Vagina (tissue), 2 donors: ENCODE measurements at regions not wholly inside any gene's neighbourhood (a gene's known extent, or its start where the extent isn't known, plus 50 kb on each side); places are given as distances from the start of the nearest gene placed in this dataset.

ENCODE experiments used
- DNase-seq, 2 donors: peaks; one replicate each; pipeline ENCODE4 v3.0.0-alpha.2; 2017; ENCODE audit errors: extremely low spot score in 2 of 2
- H3K27ac ChIP-seq: fragments of 200-600 bp; sonication (generic); one replicate; pipeline ENCODE4 v1.5.1; 2019
- H3K27me3 ChIP-seq: fragments of 200-600 bp; sonication (generic); one replicate; pipeline ENCODE4 v1.5.1; 2019
- H3K36me3 ChIP-seq, 2 donors: fragments of 200-600 bp; sonication (generic); one replicate each; pipeline ENCODE4 v1.5.1; 2017 to 2019
- H3K4me1 ChIP-seq: fragments of 200-600 bp; sonication (generic); one replicate; pipeline ENCODE4 v1.5.1; 2019
- H3K4me3 ChIP-seq, 2 donors: fragments of 200-600 bp; sonication (generic); 1 replicate in 1 of 2; 2 replicates in 1 of 2; pipeline ENCODE4 v1.5.1; 2016 to 2019
- H3K9me3 ChIP-seq: fragments of 200-600 bp; sonication (generic); one replicate; pipeline ENCODE4 v1.5.1; 2019
- POLR2A ChIP-seq, 2 donors: fragments of 450-650 bp; IDR thresholded peaks; one replicate each; pipeline ENCODE4 v1.6.1; 2017; ENCODE audit warnings: antibody characterized with exemption in 2 of 2, mild to moderate bottlenecking in 2 of 2, moderate library complexity in 2 of 2
- POLR2AphosphoS5 ChIP-seq, 2 donors: sonication (generic); formaldehyde crosslinking; IDR thresholded peaks; one replicate each; pipeline ENCODE4 v1.9.0; 2017; ENCODE audit warnings: antibody characterized with exemption in 2 of 2, mild to moderate bottlenecking in 2 of 2, low read depth in 1 of 2; ENCODE audit not compliant: insufficient read depth in 1 of 2
- intact Hi-C: fragments of 100-400 bp; cut with DNase I; formaldehyde crosslinking; loops from one replicate; pipeline ENCODE4 v1.15.1; 2023
- TF ChIP-seq, protein P1 (sequence below), 3 experiments: fragments of 450-650 bp in 2 of 3; fragments of 200-600 bp in 1 of 3; sonication (generic) in 1 of 3; IDR thresholded peaks; one replicate each; pipeline ENCODE4 v1.5.1; 2017 to 2019; ENCODE audit warnings: antibody characterized with exemption in 3 of 3, mild to moderate bottlenecking in 2 of 3, moderate library complexity in 2 of 3

DNA sequence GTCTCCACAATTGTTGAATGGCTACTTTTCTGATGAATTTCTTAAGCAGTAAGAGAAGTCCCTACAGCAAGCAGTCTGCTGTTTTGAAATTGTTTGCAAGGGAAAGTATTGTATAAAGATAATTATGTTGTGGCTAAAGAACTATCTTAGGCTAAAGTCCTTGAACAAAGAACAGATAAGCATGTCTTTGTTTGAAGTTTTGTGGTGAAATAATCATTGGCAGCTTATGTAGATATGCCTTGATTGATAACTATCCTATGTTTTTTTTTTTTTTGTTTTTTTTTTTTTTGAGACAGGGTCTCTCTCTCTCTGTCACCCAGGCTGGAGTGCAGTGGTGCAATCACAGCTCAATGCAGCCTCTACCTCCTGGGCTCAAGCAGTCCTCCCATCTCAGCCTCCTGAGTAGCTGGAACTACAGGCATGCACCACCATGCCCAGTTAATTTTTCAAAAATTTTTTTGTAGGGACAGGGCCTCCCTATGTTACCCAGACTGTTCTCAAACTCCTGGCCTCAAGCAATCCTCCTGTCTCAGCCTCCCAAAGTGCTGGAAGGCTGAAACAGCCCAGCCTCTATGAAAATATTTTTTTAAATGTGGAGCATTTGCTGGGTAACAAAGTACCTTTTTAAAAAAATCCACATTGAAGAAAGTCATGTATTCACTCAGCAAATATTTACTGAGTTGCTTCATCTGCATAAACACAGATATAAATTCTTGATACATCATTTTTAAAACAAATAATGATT, 80.8 kb downstream of the LLPH start:
- Histone ChIP-seq H3K27me3 (no peaks in the 10 kb centered on the region), H3K4me3 (no peak overlapping the region), H3K9me3 (no peaks in the 10 kb centered on the region), H3K4me1 (no peaks in the 10 kb centered on the region), H3K27ac (no peak overlapping the region), H3K36me3 (no peaks in the 10 kb centered on the region)
- DNase-seq = no peak
- TF ChIP-seq POLR2A (IDR thresholded peaks at IDR 0.05) = no peak
- TF ChIP-seq, protein P1, sequence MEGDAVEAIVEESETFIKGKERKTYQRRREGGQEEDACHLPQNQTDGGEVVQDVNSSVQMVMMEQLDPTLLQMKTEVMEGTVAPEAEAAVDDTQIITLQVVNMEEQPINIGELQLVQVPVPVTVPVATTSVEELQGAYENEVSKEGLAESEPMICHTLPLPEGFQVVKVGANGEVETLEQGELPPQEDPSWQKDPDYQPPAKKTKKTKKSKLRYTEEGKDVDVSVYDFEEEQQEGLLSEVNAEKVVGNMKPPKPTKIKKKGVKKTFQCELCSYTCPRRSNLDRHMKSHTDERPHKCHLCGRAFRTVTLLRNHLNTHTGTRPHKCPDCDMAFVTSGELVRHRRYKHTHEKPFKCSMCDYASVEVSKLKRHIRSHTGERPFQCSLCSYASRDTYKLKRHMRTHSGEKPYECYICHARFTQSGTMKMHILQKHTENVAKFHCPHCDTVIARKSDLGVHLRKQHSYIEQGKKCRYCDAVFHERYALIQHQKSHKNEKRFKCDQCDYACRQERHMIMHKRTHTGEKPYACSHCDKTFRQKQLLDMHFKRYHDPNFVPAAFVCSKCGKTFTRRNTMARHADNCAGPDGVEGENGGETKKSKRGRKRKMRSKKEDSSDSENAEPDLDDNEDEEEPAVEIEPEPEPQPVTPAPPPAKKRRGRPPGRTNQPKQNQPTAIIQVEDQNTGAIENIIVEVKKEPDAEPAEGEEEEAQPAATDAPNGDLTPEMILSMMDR (IDR thresholded peaks at IDR 0.05) = no peak
- intact Hi-C loops = no loop called here

DNA sequence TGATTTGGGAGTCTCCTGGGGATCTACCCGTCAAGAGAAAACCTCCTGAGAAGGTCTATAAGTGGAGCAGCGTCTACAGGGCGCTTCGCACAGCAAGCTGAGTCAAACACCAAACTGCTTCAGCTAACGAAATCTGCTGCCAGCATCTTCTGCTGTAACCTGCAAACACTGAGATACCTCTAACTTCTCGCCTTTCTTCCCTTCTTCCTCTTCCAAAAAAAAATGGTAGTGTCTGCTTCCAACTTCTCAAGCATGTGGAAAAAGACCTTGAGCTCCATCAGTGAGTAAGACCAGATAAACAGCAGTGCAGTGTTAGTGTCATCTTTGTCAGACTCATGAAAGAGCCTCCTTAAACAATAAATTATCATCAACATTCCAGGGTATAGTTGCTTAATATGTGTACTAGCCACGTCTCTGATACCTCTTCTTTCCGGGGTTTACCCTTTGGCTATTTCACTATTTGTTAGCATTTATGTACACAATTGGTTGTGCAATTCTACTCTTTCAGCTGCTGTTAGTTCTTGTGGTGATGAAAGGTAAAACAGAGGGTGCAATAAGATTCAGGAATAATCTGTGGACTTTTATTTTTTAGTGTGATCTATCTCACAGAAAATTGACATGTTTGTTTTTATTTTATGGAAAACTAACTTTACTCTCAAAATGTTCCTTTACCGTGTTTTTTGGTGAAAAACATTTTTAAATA, 81.6 kb downstream of the LLPH start:
- Histone ChIP-seq H3K36me3 (no peaks in the 10 kb centered on the region), H3K4me1 (no peaks in the 10 kb centered on the region), H3K9me3 (no peaks in the 10 kb centered on the region), H3K4me3 (no peak overlapping the region), H3K27me3 (no peaks in the 10 kb centered on the region), H3K27ac (no peak overlapping the region)
- no peak for TF ChIP-seq POLR2A (IDR thresholded peaks at IDR 0.05)
- TF ChIP-seq, protein P1 (IDR thresholded peaks at IDR 0.05) = no peak
- no peak for DNase-seq
- intact Hi-C loops = no loop called here

DNA sequence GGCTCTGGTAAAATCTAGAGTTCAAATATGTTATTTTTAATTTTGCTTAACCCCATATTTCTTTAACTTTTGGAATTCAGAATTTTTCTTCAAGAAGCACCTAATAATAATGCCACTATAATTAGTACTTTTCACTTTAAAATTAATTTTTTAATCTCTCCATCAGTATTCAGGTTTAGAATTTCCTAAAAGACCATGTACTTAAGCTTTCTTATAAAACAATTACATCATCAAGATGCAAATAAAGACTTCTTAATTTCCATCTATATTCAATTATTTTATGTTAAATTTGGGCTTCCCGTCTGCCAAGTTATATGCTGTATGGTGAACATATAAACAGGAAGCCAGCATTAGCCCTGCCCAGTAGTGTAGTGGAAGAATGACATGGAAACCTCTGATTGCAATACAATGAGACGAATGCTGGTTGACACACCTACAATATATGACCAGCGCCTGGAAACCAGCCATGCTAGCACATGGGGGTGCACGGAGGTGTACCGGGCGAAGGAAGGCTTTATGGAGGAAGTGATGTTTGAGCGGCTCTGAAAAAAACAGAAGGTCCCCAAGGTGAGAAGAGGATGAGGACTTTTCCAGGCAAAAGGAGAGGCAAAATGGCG, 82.2 kb downstream of the LLPH start:
- intact Hi-C loops = no loop called here
- H3K9me3 ChIP-seq = no peaks in the 10 kb centered on the region
- TF ChIP-seq POLR2AphosphoS5 (IDR thresholded peaks at IDR 0.05; ENCODE audit: insufficient read depth in 1 of 2, low read depth in 1 of 2) (no peak), POLR2A (IDR thresholded peaks at IDR 0.05) (no peak)
- TF ChIP-seq, protein P1 (IDR thresholded peaks at IDR 0.05) = no peak
- no peaks in the 10 kb centered on the region for H3K36me3 ChIP-seq
- no peaks in the 10 kb centered on the region for H3K27me3 ChIP-seq
- no peak for DNase-seq
- no peak overlapping the region for H3K4me3 ChIP-seq
- no peak overlapping the region for H3K27ac ChIP-seq
- no peaks in the 10 kb centered on the region for H3K4me1 ChIP-seq

DNA sequence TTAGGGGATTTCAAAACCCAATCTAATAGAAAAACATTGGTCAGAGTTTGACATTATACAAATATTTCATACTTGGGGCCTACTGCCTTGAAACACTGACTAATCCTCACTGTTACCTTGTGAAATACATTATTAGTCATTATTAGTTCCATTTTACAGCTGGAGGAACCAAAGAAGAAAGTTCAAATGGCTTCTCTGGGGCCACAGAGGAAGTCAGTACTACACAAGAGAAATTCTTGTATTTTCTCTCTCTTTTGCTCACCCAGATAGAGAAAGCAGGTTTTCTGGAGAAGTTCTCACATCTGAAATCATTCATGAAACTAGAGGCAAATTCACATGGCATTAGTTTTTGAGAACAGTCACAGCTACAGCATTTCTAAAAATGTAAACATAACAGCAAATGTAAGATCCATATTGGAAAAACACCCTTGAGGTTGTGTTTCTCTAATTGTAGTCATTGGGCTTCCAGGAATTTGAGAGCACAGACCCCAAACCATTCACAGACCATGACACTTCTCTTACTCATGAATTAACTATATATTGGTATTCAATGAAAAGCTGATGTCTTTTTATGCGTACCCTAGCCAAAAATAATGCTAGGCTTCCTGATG, 83.0 kb downstream of the LLPH start:
- intact Hi-C loops = no loop called here
- Histone ChIP-seq H3K9me3 (no peaks in the 10 kb centered on the region), H3K27ac (no peak overlapping the region), H3K27me3 (no peaks in the 10 kb centered on the region), H3K4me3 (no peak overlapping the region), H3K36me3 (no peaks in the 10 kb centered on the region), H3K4me1 (no peaks in the 10 kb centered on the region)
- no peak for DNase-seq
- TF ChIP-seq, protein P1 (IDR thresholded peaks at IDR 0.05) = no peak
- no peak for TF ChIP-seq POLR2A (IDR thresholded peaks at IDR 0.05)
- TF ChIP-seq POLR2AphosphoS5 (IDR thresholded peaks at IDR 0.05; ENCODE audit: insufficient read depth in 1 of 2, low read depth in 1 of 2) = no peak
